ENCODE measurements at regions not wholly inside any gene's neighbourhood (a gene's known extent, or its start where the extent isn't known, plus 50 kb on each side); places are given as distances from the start of the nearest gene placed in this dataset.
"Not testable (repeated sequence)": the region's sequence is repeated elsewhere in the genome, so short reads cannot be mapped to it uniquely, and the experiment has no call there.

- no peak for DNase-seq
Measured at GRCh38 chr13:50277906-50278305, 262.7 kb downstream of the KCNRG start.

GRCh38 chr13:50280441-50280937 lies 265.2 kb downstream of the KCNRG start:
- no peak for DNase-seq

GRCh38 chr13:50282016-50282415 lies 266.8 kb downstream of the KCNRG start:
- no peak for DNase-seq

- no peak for DNase-seq
Measured at GRCh38 chr13:50283017-50283416, 267.8 kb downstream of the KCNRG start.

- no peak for DNase-seq
Measured at GRCh38 chr13:50284540-50284939, 269.3 kb downstream of the KCNRG start.

GRCh38 chr13:50285283-50285682 lies 270.0 kb downstream of the KCNRG start:
- no peak for DNase-seq

- DNase-seq, result no peak
Measured at GRCh38 chr13:50286324-50286723, 271.1 kb downstream of the KCNRG start.

- DNase-seq, result no peak
Measured at GRCh38 chr13:50290186-50290585, 274.9 kb downstream of the KCNRG start.

- no peak for DNase-seq
Measured at GRCh38 chr13:50291611-50292010, 276.4 kb downstream of the KCNRG start.

- DNase-seq, result no peak
Measured at GRCh38 chr13:50292081-50292480, 276.8 kb downstream of the KCNRG start.

- not testable (repeated sequence) for DNase-seq
Measured at GRCh38 chr13:50294425-50294824, 279.2 kb downstream of the KCNRG start.

GRCh38 chr13:50299546-50300249 lies 284.5 kb downstream of the KCNRG start:
- DNase-seq, result no peak

GRCh38 chr13:50303963-50304721 lies 288.9 kb downstream of the KCNRG start:
- DNase-seq, result no peak

- DNase-seq, result no peak
Measured at GRCh38 chr13:50306156-50306555, 290.9 kb downstream of the KCNRG start.

- DNase-seq, result no peak
Measured at GRCh38 chr13:50309318-50309717, 294.1 kb downstream of the KCNRG start.

- DNase-seq, result no peak
Measured at GRCh38 chr13:50309882-50310594, 294.8 kb downstream of the KCNRG start.

- DNase-seq, result no peak
Measured at GRCh38 chr13:50310734-50311133, 295.5 kb downstream of the KCNRG start.

- DNase-seq, result no peak
Measured at GRCh38 chr13:50318887-50319286, 303.6 kb downstream of the KCNRG start.

GRCh38 chr13:50319635-50320255 lies 304.5 kb downstream of the KCNRG start:
- DNase-seq, result no peak

GRCh38 chr13:50320271-50320862 lies 305.1 kb downstream of the KCNRG start:
- no peak for DNase-seq

- DNase-seq, result no peak
Measured at GRCh38 chr13:50322006-50322405, 306.8 kb downstream of the KCNRG start.

- DNase-seq, result no peak
Measured at GRCh38 chr13:50323440-50324065, 308.3 kb downstream of the KCNRG start.
